WTC11 (cell line): ENCODE measurements at regions not wholly inside any gene's neighbourhood (a gene's known extent, or its start where the extent isn't known, plus 50 kb on each side); places are given as distances from the start of the nearest gene placed in this dataset.

Experiments used
- CTCF ChIP-seq: fragments of 200-600 bp; IDR thresholded peaks from 2 replicates; pipeline ENCODE4 v1.8.0; 2022; ENCODE audit warnings: antibody characterized with exemption
- IRF1 ChIP-seq: sonication (generic); formaldehyde crosslinking; IDR thresholded peaks from 2 replicates; pipeline ENCODE4 v1.8.0; 2023; ENCODE audit warnings: missing genetic modification reagents
- PRDM15 ChIP-seq: sonication (generic); formaldehyde crosslinking; IDR thresholded peaks from 2 replicates; pipeline ENCODE4 v1.8.0; 2022; ENCODE audit warnings: missing genetic modification reagents

- TF ChIP-seq CTCF, result no peak
- TF ChIP-seq IRF1 (CRISPR knock-in tag), result no peak
- no peak for TF ChIP-seq PRDM15 (CRISPR knock-in tag)
These were observed 322.8 kb upstream of the ANKRD30A start for GRCh38 chr10:36802490-36803153.
